Sigmoid colon (tissue), 6 donors: ENCODE measurements at regions not wholly inside any gene's neighbourhood (a gene's known extent, or its start where the extent isn't known, plus 50 kb on each side); places are given as distances from the start of the nearest gene placed in this dataset.

Source experiments
- DNase-seq: peaks from one replicate; pipeline ENCODE4 v3.0.0-alpha.2; 2019
- H3K27ac ChIP-seq, 4 donors: fragments of 200-600 bp; sonication (generic); one replicate each; pipeline ENCODE4 v1.5.1; 2016 to 2019; ENCODE audit warnings: mild to moderate bottlenecking in 1 of 4
- H3K27me3 ChIP-seq, 3 donors: fragments of 200-600 bp; sonication (generic); one replicate each; pipeline ENCODE4 v1.5.1; 2019; ENCODE audit warnings: mild to moderate bottlenecking in 1 of 3
- H3K36me3 ChIP-seq, 4 donors: fragments of 200-600 bp; sonication (generic); one replicate each; pipeline ENCODE4 v1.5.1; 2016 to 2019
- H3K4me1 ChIP-seq, 4 donors: fragments of 200-600 bp; sonication (generic); one replicate each; pipeline ENCODE4 v1.5.1; 2017 to 2019
- H3K4me3 ChIP-seq, 4 donors: fragments of 200-600 bp; sonication (generic); one replicate each; pipeline ENCODE4 v1.5.1; 2017 to 2019; ENCODE audit warnings: mild to moderate bottlenecking in 2 of 4, moderate library complexity in 1 of 4
- H3K9me3 ChIP-seq, 4 donors: fragments of 200-600 bp in 3 of 4; sonication (generic) in 3 of 4; one replicate each; pipeline versions ENCODE4 v1.5.1 to v1.6.1; 2013 to 2019
- CTCF ChIP-seq, 4 experiments: fragments of 450-650 bp in 3 of 4; fragments of 200-600 bp in 1 of 4; IDR thresholded peaks; one replicate each; pipeline ENCODE4 v1.5.1; 2016 to 2019; ENCODE audit warnings: antibody characterized with exemption in 4 of 4, mild to moderate bottlenecking in 3 of 4, moderate library complexity in 2 of 4
- EP300 ChIP-seq, 4 donors: sonication (generic); formaldehyde crosslinking; IDR thresholded peaks; one replicate each; pipeline ENCODE4 v1.6.1; 2017; ENCODE audit warnings: antibody characterized with exemption in 4 of 4
- POLR2A ChIP-seq, 2 donors: fragments of 450-650 bp; IDR thresholded peaks; one replicate each; pipeline ENCODE4 v1.6.1; 2016; ENCODE audit warnings: antibody characterized with exemption in 2 of 2, mild to moderate bottlenecking in 2 of 2, moderate library complexity in 2 of 2
- POLR2AphosphoS5 ChIP-seq, 4 donors: sonication (generic); formaldehyde crosslinking; IDR thresholded peaks; one replicate each; pipeline ENCODE4 v1.6.1; 2017; ENCODE audit warnings: antibody characterized with exemption in 4 of 4
- WGBS, 2 donors: extraction: QIAGEN DNeasy Blood & Tissue Kit; methylation state at CpG; one replicate each; pipeline ENCODE4 v1.1.7; 2013; 5-methylcytosine and 5-hydroxymethylcytosine counted together
- intact Hi-C: fragments of 100-400 bp; cut with DNase I; formaldehyde crosslinking; loops from one replicate; pipeline ENCODE4 v1.15.1; 2023
- donor health status: healthy with polysubstance abuse.
- donor health status: healthy.

DNA sequence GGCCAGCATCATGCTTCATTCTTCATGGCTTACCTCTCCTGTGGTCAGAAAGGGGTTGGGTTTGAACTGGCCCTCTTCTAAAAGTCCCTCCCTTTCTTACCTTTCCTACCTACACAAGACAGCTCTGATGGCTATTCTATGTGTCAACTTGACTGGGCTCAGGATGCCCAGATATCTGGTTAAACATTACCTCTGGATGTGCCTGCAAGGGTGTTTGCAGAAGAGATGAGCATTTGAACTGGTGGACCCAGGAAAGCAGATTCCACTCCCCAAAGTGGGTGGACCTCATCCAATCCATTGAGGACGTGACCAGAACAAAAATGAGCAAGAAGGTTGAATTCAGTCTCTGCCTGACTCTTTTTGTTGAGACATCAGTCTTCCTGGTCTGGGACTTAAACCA lies 79.0 kb upstream of the TCF7L2 start:
- Histone ChIP-seq H3K27ac (no peak overlapping the region), H3K27me3 (no peaks in the 10 kb centered on the region), H3K4me1 (no peaks in the 10 kb centered on the region), H3K36me3 (no peaks in the 10 kb centered on the region), H3K4me3 (no peak overlapping the region), H3K9me3 (peaks cover 0 to 7% (median under 1%) of the 10 kb centered on the region in 4 donors)
- intact Hi-C loops = no loop called here
- DNase-seq = no peak
- 78 to 88% methylated on average over 1 of the region's 1 CpG for WGBS, 2 donors
- TF ChIP-seq EP300 (IDR thresholded peaks at IDR 0.05) (no peak), POLR2AphosphoS5 (IDR thresholded peaks at IDR 0.05) (no peak), CTCF (IDR thresholded peaks at IDR 0.05) (no peak), POLR2A (IDR thresholded peaks at IDR 0.05) (no peak)

GRCh38 chr10:112872728-112873127 lies 77.3 kb upstream of the TCF7L2 start:
- Histone ChIP-seq H3K27me3 (no peaks in the 10 kb centered on the region), H3K4me3 (no peak overlapping the region), H3K9me3 (peaks cover 0 to 7% (median under 1%) of the 10 kb centered on the region in 4 donors)

DNA sequence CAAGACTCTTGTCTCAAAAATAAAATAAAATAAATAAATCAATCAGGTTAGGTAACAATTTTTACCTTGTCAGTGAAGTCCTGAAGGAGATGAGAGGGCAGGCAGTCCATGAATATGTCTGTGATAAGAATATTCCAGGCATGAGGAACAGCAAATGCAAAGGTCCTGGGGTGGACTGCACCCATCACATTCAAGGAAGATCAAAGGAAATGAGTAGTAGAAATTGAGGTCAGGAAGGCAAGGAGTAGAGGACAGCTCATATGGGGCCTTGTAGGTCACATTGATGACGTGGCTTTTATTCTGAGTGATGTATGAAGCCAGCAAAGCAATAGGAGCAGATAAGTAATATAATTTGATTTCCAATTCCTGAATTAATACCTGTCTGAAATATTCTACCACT lies 76.5 kb upstream of the TCF7L2 start:
- Histone ChIP-seq H3K4me3 (no peak overlapping the region), H3K4me1 (no peaks in the 10 kb centered on the region), H3K27ac (no peak overlapping the region), H3K27me3 (no peaks in the 10 kb centered on the region), H3K9me3 (peaks cover 0 to 7% (median under 1%) of the 10 kb centered on the region in 4 donors), H3K36me3 (no peaks in the 10 kb centered on the region)
- intact Hi-C loops = no loop called here
- WGBS, 2 donors = 86 to 96% methylated on average over 1 of the region's 1 CpG
- no peak for DNase-seq
- TF ChIP-seq EP300 (IDR thresholded peaks at IDR 0.05) (no peak), POLR2AphosphoS5 (IDR thresholded peaks at IDR 0.05) (no peak), POLR2A (IDR thresholded peaks at IDR 0.05) (no peak), CTCF (IDR thresholded peaks at IDR 0.05) (no peak)

More at GRCh38 chr10:112872728-112873127, 77.3 kb upstream of the TCF7L2 start:
- H3K27ac ChIP-seq = no peak overlapping the region
- WGBS, 2 donors = 91 to 95% methylated on average over 1 of the region's 1 CpG
- H3K36me3 ChIP-seq = no peaks in the 10 kb centered on the region
- H3K4me1 ChIP-seq = no peaks in the 10 kb centered on the region
- TF ChIP-seq POLR2A (IDR thresholded peaks at IDR 0.05) = no peak
- no peak for TF ChIP-seq EP300 (IDR thresholded peaks at IDR 0.05)
- no peak for TF ChIP-seq POLR2AphosphoS5 (IDR thresholded peaks at IDR 0.05)
- no peak for TF ChIP-seq CTCF (IDR thresholded peaks at IDR 0.05)
- no peak for DNase-seq
- intact Hi-C loops = no loop called here

- Histone ChIP-seq H3K4me3 (no peak overlapping the region), H3K27ac (no peak overlapping the region), H3K27me3 (no peaks in the 10 kb centered on the region), H3K4me1 (no peaks in the 10 kb centered on the region), H3K9me3 (peaks cover 0 to 7% (median under 1%) of the 10 kb centered on the region in 4 donors), H3K36me3 (no peaks in the 10 kb centered on the region)
- no peak for DNase-seq
- intact Hi-C loops = no loop called here
- WGBS, 2 donors = 95 to 96% methylated on average over 4 of the region's 4 CpGs
- TF ChIP-seq POLR2AphosphoS5 (IDR thresholded peaks at IDR 0.05) = no peak
- TF ChIP-seq POLR2A (IDR thresholded peaks at IDR 0.05) = no peak
- no peak for TF ChIP-seq EP300 (IDR thresholded peaks at IDR 0.05)
- no peak for TF ChIP-seq CTCF (IDR thresholded peaks at IDR 0.05)
These were observed 75.1 kb upstream of the TCF7L2 start for GRCh38 chr10:112874982-112875381.
